NCI-H446 (cell line): ENCODE measurements at regions not wholly inside any gene's neighbourhood (a gene's known extent, or its start where the extent isn't known, plus 50 kb on each side); places are given as distances from the start of the nearest gene placed in this dataset.
A peak's percentile ranks its signal among the peaks of the same experiment; 100 is the strongest.
"Not testable (repeated sequence)": the region's sequence is repeated elsewhere in the genome, so short reads cannot be mapped to it uniquely, and the experiment has no call there.

Experiments used
- DNase-seq, 2 experiments: peaks; one replicate each; lab custom pipeline; 2025; lab: John Stamatoyannopoulos, UW

DNA sequence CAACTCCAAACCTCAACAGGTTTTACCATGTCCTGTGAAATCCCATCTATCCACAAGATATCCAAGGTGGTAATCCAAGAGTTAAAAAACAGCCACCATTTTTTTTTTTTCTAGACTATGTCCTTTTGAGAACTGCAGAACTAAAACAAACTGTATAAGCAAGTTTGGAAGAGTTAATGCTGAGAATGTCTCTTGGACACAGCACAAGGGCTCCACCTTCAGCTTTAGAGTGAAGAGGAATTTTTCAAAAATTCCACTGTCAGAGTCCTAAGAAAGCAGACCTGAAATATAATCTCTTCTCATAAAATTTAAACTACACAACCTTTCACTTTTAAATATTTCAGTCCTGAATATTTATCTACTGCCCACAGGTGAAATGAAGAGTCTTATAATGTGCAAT, 167.8 kb upstream of the CCNG1 start:
- DNase-seq: peak; percentile 31 to 63

DNA sequence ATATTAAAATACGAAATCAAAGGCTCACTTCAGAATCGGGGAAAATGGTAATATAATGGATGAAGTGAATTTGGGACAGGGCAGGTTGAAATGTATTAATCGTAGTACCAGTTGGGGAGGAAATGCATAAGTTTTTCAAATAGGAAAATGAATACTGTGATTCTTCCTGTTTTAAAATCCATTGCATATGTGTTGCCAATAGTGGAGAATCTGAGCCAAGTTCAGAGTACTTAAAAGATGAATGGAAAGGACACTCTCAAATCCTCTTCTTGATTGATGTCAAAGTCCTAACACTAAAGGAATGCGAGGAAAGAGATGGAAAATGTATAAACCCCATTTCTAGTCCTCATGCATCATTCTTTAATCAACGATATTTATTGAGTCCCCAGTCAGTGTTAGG, 160.9 kb upstream of the CCNG1 start:
- no peak for DNase-seq

DNA sequence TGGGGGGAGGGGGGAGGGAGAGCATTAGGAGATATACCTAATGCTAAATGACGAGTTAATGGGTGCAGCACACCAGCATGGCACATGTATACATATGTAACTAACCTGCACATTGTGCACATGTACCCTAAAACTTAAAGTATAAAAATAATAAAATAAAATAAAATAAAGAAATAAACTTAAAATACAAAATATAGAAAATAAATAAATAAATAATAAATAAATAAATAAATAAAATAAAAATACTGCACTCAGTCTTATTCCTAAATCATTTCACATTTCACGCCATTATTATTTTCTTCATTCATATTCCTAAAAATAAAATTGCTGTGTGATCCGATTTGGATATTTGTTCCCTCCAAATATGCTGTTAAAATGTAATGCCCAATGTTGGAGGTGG, 156.5 kb upstream of the CCNG1 start:
- DNase-seq: not testable (repeated sequence)

DNA sequence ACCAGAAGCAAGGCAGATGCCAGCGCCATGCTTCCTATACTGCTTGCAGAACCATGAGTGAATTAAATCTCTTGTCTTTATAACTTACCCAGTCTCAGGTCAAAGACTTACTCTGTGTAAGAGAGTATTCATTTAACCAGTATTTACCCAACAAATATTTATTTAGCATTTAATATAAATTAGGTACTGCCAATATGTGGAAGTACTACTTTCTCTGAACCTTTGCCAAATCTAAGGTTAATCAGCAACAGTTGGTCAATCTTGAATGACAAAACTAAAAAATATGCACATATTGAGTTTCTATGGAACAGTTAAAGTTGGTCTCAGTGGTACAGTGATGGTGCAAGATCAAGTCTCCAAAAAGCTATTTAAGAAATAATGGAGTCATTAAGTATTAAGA, 155.9 kb upstream of the CCNG1 start:
- no peak for DNase-seq

DNA sequence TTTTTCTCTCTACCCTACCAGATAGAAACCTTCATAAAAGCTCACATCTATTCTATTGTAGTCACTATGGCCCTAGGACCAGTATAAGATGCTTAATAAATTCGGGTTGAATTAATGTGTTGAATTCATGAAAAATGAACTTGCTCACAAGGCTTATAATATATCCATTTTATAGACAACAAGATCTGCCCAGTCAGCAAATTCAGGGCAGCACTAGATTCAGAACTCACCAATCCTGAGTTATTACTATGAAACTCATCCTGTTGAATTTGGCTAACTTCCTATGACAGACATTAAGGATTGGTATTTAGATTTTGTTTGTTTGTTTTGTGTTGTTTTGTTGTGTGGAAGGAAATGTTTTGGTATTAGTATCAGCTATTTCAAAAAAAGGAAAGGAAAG, 143.6 kb upstream of the CCNG1 start:
- DNase-seq: no peak

DNA sequence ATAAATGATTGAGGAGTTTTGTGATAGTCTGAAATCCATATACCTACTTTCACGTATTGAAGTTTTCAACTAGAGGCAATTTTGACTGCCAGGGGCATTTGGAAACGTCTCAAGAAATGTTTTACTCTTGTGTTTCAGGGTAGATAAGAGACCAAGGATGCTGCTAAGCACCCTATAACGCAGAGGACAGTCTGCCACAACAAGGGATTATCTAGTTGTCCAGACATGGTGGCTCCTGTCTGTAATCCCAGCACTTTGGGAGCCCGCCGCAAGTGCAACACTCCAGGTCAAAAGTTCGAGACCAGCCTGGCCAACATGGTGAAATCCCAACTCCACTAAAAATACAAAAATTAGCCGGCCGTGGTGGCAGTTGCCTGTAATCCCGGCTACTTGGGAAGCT, 133.7 kb upstream of the CCNG1 start:
- no peak for DNase-seq

DNA sequence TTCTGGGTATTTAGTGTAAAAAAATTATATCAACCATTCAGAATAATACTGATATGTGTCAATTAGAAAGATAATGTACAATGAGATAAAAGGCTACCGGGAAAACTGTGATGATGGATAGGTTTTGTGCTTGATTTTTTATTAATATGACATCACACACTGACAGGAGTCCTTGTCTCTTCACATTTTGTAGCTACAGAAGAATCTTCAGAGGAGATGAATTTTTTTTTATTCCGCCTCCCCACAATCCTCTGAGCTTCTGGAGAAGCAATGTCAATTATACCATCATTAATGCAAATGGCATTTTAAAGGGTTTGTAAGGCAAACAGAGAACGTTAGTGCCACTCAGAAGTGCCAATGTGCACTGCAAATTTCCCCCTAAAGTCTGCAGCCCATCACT, 131.7 kb upstream of the CCNG1 start:
- DNase-seq: no peak

DNA sequence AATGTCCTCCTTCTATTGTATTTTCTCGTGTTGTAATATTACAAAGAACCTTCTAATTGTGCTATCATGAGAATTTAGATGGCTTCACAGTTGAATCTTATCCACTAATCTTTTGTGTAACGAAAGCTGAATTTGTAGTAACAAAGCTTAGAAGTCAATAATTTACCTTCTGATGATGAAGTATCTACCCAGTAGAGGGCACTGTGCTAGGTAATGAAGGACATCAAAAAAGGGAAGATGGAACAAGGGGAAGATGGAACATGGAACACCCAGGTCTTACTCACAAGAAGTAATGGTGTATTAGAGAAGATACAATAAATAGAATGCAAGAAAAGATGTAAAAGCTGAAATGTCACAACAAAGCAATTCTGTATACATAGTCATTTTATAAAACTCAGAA, 131.0 kb upstream of the CCNG1 start:
- peak in 1 of 2 experiments; percentile 2 for DNase-seq

DNA sequence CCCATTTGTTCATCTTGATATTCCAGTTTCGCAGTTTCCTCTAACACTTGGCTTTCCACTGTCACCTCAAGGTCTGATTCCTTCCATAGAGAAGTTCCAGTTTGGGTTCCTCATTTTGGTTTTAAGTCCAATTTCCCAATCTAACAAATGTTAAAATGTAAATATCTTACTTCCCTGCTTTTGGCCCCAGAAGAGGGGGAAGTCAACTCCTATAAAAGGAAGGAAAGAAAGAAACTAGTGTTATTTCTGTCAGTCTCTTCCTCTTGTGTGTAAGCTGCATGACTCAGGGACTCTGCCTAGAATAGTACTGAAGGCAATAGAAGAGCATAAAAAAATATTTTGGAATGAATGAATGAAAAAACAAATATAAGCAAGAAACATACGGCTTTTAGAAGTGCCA, 127.5 kb upstream of the CCNG1 start:
- no peak for DNase-seq

DNA sequence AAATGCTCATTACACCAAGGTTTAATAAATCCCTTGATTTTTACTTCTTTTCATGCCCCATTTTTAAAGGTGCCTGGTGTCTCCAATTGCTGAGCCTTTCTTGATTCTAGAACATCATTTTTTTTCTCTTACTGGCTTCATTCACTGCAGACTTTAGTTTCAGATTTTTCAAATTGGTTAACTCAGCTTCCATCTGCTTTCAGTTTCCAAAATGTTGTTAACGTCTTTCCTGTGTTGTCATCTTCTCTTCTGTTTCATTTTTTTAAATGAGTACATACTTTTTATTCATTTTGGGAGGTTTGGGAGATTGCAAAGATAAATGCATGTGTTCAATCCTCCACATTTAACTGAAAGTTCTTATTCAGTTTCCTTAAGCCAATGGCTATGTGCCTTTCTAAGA, 126.4 kb upstream of the CCNG1 start:
- no peak for DNase-seq

DNA sequence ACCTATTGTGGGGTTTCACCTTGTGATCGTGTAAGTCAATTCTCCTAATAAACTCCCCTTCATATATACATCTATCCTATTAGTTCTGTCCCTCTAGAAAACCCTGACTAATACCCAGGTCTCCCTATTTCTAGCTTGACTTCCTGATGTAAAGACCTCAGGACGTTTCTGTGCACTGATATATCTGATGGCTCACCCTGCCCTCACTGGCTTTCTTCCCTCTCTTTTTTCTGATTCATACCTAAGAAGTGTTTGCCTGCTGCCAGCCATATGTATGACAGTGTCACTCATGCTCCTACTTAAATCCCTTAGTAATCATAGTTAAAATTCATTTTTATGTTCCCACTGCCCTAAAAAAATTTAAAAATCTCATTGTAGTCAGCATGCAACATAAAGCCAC, 124.8 kb upstream of the CCNG1 start:
- DNase-seq: no peak

DNA sequence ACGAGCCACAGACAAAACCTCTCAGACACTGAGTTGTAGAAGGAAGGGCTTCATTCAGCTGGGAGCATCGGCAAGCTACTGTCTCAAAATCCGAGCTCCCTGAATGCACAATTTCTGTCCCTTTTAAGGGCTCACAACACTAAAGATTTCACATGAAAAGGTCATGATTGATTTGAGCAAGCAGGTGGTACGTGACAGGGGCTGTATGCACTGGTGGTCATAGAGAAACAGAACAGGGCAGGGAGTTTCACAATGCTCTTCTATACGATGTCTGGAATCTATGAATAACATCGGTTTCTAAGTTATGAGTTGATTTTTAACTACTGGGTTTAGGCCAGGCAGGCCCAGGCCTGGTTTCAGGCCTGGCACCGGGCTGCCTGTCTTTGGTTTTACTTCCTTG, 124.3 kb upstream of the CCNG1 start:
- DNase-seq: not testable (repeated sequence)

DNA sequence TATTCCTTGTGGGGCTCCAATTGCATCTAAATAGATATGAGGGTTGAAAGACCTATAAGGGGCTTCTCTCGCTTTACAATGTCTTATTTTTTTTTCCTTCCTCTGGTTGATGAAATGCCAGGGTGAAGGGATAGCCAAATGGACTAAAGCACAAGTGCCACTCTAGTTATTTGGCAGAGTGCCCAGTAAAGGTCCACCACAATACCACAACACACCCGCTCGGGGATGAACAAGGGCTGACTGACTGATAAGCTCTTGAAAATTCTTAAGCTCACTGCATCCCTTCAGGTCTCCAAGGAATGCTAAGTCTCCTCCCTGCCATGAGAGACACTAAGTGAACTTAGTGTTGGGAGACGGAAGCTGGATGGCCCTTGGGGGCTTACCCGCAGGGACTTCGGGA, 121.0 kb upstream of the CCNG1 start:
- DNase-seq: not testable (repeated sequence)

DNA sequence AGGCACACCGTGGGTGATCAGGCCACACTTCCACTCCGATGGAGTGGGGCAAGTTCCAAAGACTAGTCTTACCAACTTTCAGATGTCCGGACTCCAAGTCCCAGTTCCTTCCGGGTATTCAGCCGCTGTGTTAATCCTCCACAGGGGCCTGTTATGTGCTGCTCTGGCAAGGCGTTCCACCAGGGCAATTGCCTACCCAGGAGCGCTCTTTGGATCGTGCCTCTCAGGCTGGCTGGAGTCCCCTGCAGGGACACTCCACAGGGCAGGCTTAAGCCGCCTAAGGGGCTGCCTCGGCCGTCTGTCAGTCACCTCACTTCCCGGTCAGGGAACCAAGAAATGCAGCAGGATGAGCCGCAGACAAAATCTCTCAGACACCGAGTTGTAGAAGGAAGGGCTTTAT, 118.7 kb upstream of the CCNG1 start:
- no peak for DNase-seq

DNA sequence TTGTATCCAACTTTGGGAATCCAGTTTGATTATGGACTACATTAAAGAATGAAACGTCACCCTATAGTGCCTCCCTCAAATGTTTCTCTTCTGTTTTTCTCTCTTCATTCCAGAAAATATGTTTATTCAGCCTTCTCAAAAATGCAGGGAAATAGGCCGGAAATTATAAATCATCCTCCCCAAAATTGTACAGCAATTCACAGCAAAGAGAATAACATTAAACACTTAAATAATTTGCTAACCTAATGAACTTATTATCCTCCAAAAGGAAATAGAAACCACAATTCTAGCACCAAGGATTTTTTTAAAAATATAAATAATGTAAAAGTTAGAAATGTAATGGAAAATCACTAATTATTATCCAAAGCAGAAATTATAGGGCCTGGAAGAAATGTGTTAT, 115.9 kb upstream of the CCNG1 start:
- DNase-seq: no peak

DNA sequence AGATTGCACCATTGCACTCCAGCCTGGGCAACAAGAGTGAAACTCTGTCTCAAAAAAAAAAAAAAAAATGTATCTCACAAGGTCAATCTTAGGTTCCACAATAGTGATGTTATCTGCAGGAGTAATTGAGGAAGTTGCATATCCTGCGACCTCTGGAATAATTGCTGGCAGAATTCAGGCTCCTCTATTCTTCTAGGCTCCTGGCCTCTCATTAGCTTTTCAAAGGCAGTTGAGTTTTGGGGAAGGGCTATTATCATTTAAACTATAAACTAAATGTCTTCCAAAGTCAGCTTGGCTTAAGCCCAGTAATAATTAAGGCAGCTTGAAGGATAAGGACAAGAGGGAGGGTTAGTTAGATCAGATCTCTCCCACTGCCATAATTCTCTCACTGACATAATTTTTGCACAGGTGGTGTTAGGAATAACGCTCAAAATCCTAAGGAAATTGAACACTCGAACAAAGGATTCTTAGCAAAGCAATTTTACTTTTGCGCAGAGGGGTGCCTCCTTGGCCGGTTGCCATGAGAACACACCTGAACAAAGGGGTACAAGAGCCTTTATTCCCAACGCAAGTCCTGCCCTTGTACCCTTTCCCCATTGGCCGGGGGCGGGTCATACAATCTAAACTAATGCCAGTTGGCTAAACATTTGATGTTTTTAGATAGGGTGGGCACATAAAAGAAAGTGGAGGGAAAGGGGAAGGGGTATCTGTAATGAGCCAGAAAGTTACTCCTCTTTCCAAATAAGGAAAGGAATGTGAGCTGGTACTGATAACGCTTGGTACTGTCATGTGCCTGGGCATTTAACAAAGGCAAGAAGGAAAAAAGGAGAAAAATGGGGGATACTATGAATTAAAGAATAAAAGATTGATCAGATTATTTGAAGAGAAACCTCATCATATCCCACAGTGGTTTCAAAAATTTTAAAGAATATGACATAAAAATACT, 106.4 kb upstream of the CCNG1 start:
- no peak for DNase-seq

DNA sequence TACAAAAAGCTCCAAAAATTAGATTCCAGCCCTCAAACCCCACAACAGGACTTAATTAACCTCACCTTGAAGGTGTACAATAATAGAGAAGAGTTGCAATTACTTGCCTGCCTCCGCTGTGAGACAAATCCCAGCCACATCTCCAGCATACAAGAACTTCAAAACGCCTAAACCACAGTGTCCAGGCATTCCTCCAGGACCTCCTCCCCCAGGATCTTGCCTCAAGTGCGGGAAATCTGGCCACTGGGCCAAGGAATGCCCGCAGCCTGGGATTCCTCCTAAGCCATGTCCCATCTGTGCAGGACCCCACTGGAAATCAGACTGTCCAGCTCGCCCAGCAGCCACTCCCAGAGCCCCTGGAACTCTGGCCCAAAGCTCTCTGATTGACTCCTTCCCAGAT, 101.3 kb upstream of the CCNG1 start:
- not testable (repeated sequence) for DNase-seq

DNA sequence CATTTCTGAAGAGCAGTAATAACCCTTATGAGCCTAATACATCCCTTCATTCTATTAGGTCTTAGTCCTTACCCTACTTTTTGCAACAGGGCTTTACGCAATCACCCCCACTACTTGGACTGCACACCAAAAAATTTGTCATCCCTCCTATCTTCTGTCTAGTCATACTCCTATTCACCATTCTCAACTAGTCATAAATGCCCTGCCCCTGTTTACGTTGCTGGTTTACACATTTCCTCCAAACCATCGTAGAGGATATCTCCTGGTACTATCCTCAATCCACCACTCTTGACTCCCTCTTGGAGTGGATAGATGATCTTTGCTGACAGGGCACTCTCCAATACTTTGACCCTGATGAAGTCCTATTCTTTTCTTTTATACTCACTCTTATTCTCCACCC, 98.2 kb upstream of the CCNG1 start:
- no peak for DNase-seq

DNA sequence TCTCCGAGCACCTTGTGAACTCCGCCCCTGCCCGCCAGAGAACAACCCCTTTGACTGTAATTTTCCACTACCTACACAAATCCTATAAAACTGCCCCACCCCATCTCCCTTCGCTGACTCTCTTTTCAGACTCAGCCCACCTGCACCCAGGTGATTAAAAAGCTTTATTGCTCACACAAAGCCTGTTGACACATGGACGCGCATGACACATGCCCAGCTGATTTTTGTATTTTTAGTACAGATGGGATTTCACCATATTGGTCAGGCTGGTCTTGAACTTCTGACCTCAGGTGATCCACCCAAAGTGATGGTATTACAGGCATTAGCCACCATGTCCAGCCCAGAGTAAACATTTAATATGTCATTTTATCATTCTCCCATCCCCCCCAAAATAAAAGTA, 97.0 kb upstream of the CCNG1 start:
- not testable (repeated sequence) for DNase-seq

DNA sequence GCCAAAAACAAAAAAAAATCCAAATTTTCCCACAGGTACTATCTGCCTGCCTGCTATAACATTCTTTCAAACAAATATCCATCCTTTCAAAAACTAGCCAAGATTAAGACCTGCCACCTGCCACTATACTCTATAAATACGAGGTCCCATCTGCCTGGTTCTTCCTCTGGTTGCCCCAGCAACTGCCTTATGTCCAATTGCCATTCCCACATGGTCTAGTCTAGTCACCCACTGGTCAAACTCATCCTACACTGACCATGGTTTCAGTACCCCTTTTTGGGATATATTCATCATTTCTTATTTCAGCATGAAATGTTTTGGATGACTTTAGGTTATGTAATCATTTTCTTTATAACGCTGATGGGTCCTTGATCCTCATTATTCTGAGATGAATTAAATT, 95.1 kb upstream of the CCNG1 start:
- no peak for DNase-seq

DNA sequence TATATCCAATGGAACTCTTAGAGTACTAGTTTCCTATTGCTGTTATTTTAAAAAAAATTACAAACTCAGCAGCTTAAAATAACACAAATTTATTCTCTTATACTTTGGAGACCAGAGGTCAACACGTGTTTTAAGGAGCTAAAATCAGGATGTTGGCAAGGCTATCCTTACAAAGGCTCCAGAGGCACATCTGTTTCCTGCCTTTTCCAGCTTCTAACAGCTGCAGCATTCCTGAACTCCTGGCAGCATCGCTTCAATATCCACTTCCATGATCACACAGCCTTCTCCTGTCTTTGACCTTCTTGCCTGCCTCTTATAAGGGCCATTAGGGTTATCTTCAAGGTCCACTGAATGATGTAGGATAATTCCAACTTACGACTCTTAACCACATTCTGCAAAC, 92.2 kb upstream of the CCNG1 start:
- DNase-seq: no peak

DNA sequence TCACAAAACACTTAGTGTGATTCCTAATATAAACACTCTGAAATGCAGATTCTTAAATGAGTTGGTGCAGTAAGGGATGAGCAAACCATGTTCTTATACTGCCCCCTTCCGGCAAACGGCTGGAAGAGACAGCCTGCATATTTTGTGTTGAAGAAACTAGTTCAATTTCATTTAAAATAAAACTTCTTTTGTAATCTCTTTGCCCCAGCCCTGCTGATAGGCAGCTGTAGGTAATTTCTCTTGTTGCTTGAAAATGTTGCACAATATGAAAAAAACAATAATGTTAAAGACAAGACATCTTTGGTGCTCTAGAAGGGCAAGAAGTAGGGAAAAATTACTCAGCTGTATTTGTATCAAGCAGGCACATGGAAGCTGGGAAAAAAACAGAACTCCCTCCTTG, 89.7 kb upstream of the CCNG1 start:
- peak; percentile 68 to 81 for DNase-seq

DNA sequence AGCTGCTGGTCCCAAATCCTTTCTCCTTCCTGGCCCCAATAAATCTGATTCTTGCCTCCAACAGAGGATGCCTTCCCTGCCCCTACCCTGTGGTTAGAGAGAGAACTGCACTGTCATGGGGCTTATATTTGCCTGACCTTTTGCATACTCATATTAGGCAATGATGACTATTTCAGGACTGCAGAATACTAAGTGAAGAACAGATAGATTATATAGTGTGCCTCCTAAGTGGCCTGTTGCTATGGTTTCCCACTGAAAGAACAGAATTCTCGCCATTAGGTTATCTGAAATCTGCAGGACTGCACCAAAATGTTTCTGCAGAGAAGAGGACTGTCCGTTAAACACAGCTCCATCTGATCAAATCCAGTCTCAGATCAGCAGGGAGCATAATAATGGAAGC, 87.3 kb upstream of the CCNG1 start:
- DNase-seq: no peak

DNA sequence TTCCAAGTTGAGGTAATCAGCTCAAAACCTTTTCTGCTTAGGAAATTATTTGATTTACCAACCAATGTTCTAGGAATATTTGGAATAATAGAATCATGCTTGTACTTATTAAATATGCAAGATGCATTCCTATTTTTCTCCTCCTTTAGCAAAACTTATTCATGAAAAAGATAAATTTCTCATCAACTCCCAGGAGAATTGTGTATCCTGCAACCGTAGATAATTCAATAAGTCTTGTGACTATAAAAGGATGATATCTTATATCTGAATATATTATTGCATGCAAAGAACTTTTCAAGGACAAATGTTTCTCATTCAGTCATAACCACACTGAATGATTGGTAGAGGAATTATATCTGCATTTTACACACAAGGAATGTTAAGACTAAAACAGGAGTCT, 84.9 kb upstream of the CCNG1 start:
- DNase-seq: no peak
